Putamen (tissue), 1 donor: ENCODE measurements at regions not wholly inside any gene's neighbourhood (a gene's known extent, or its start where the extent isn't known, plus 50 kb on each side); places are given as distances from the start of the nearest gene placed in this dataset.
"Not testable (repeated sequence)": the region's sequence is repeated elsewhere in the genome, so short reads cannot be mapped to it uniquely, and the experiment has no call there.

Experiments used
- DNase-seq: peaks from one replicate; pipeline ENCODE4 v3.0.0-alpha.2; 2016; ENCODE audit warnings: low spot score

GRCh38 chr9:113665064-113665463, 201.5 kb downstream of the RGS3 start:
- no peak for DNase-seq

DNA sequence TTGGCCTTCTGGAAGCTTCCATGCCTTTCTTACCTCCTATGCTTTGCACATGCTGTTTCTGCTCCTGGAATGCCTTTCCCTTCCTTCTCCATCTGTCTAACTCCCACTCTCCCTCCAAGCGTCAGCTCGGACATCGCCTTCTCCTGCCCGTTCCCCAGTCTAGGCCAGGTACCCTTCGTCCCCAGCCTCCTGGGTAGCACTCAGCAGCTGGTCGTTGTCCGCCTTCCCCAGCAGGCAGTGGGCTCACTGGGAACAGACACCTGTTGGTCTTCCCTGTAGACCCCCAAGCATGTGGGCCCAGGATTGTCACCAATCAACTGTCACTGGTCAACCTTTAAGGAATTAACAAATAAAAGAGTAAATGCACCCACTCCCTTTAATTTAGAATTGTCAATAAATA, 202.2 kb downstream of the RGS3 start:
- DNase-seq: no peak

DNA sequence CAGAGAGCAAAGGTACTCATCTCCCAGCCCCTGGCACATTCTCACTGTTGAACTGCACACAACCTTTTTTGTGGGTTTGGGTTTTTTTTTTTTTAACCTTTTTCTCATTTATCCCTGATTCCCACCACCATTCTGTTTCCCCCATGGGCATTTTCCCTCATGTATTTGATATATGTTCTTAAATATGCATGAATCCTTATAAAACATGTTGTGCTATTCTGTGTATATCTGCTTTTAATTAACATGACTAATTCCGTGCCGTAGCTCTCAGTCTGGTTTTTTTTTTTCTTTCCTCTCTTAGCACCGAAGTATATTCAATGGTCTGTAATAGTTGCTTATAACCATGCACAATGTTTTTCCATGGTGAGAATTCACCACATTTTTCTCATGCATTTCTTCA, 204.5 kb downstream of the RGS3 start:
- DNase-seq: no peak

DNA sequence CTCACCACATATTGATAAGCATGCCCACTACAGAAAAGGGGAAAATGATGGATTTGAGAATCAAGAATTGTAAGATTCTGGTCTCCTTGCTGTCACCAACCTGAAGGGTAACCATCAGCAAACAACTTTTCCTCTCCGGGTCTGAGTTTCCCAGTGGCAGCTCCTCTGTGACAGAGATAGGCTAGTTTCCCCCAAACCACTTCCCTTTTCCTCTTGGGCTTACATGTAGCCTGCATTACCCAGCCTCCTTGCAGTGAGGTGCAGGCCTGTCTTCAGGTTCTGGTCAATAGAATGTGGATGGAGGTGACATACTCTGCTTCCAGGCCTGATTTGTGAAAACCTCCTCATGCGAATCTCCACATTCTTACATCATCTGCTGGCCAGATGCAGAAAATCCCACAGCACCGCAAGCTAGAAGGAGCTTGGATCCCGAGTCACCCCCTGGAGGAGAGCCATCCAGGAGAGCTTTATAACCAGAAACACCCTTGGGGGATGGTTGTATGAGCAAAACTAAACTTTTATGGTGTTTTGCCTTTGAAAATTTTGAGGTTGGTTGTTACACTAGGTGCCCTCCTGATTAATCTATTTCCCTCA, 206.1 kb downstream of the RGS3 start:
- no peak for DNase-seq

DNA sequence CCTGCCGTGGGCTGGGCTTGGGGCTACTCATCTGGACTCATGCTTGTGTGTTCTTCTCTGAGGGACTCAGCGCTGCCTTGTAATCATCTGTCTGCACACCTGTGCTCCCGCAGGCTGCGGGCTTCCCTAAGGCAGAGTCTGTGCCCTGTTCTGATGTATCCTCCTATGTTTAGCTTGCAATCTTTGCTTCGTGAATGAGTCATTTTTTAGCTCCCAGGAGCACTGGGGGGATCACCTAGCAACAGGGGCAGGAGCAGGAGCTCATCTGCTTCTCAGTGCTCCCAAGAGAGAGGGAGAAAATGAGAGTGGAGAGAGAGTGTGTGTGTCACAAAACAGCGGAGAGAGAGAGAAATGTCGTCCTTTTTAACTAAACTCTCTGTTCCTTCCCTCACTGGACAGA, 202.4 kb upstream of the ZNF618 start:
- no peak for DNase-seq

DNA sequence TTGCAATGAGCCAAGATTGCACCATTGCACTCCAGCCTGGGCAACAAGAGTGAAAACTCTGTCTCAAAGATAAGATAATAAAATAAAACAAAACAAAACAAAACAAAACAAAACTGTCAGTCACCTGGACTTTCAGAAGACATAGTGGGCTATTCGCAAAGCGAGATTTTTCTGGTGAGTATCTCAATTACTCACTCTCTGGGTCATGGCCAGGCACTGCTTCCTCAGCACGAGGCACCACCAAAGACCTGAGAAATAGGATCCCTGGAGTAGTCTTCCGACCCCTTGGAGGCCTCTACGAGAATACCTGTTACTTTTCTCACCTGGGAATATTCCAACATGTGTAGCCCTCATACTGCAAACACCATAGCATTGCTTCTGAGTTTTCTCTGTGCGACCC, 201.7 kb upstream of the ZNF618 start:
- DNase-seq: no peak

GRCh38 chr9:113675475-113675941, 200.6 kb upstream of the ZNF618 start:
- DNase-seq: no peak

DNA sequence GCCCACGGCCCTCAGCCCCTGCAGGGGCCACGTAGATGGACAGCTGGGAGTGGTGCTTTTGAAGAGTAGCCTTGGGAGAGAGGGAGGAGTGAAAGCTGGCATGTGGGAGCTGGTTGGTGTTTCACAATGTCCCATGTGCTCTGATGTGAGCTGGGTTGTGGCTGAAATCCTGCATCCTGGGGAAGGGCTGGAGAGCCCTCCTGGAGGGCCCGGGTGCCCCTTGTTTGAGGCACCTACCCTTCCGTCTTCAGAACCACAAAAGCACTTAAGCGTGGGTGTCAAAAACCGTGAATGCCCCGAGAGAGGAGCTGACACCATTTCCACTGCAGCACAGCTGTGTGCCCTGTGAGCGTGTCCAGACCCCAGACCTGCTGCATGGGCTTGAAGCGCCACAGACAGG, 199.1 kb upstream of the ZNF618 start:
- DNase-seq: no peak

GRCh38 chr9:113677569-113677968, 198.5 kb upstream of the ZNF618 start:
- no peak for DNase-seq

GRCh38 chr9:113678119-113678858, 197.8 kb upstream of the ZNF618 start:
- no peak for DNase-seq

DNA sequence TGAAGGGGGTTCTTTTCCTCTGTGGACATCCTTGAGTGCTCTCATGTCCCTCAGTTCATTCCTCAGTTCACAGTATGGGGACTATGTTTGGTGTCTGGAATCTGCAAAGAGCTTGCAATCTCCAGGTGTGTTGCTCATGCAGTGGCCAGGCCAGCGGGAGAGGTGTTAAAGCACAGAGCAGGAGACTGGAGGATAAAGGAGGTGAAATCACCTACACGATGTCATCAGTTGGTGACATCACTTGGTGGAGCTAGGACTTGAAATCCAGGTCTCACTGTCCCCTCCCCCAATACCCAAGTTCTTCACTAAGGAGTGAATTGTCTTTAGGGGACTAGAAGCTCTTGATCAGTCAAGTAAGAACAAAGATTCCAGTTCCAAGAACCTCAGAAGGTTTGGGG, 197.3 kb upstream of the ZNF618 start:
- no peak for DNase-seq

DNA sequence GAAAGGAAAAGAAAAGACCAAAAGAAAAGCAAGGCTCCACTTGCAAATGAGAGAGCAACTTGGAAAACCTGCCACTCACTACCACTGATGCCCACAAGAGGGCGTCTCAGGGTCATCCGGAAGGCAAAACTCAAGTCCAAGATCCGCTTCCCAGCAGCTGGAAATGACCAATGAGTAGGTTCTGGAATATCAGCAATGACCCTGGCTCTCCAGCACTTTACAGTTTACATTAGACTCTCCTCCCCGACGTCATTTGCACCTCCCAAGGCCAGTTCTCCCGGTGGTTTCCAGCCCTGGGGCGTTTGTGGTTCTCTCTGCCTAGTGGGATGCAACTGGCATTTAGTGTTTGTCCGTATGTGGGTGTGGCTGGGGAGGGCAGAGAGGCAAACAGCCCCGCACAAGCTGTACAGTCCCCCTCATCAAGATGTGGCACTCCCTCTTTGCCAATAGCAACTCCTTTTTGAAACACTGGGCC, 193.8 kb upstream of the ZNF618 start:
- DNase-seq: no peak

- not testable (repeated sequence) for DNase-seq
These were observed 190.5 kb upstream of the ZNF618 start for GRCh38 chr9:113685636-113686035.

GRCh38 chr9:113687107-113687679, 188.9 kb upstream of the ZNF618 start:
- no peak for DNase-seq

GRCh38 chr9:113687680-113688371, 188.3 kb upstream of the ZNF618 start:
- DNase-seq: peak; percentile 23

DNA sequence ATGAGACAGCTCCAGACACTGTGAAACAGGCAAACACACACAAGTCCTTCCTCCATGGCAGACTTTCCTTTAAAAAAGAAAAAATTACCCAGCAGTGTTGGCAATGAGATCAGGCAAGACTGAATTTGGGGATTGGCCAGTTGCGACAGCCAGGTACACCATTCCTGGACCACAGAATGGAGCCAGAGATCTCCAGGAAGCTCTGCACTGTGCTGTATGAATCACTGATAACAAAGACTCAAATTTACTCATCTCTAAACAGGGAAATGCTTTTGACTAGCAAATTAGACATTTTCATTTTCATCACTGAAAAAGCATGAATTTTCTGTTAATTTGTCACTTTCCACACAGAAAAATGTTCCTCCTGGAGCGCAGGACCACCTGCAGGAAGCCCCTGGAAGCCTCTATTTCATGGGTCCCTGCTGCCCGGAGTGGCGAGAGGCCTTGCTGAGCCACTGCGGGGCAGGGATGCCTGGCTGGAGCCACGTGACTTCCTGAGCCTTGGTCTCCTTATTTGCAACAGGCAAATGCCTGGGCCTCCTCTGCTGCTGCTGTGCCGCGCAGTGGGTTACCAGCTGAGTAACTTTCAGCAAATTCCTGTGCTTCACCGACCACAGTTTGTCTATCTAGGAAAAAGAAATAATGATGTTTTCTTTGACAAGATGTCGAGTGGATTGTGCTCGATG, 185.9 kb upstream of the ZNF618 start:
- DNase-seq: no peak

- DNase-seq: no peak
These were observed 183.9 kb upstream of the ZNF618 start for GRCh38 chr9:113692256-113692655.

DNA sequence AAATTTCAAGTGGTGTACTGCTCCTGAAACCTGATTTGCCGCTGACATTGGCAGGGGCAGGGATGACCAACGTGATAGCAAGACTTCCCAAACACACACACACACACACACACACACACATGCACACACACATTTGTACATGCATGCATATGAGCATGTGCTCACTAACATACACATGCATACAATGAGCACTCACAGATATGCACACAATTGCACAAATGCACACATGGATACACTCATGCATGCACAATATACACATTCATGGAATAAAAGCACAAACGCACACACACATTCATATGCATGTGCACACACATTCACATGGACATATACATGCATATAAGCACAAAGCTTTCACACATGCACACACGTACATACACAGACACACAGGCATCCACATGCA, 181.2 kb upstream of the ZNF618 start:
- no peak for DNase-seq

DNA sequence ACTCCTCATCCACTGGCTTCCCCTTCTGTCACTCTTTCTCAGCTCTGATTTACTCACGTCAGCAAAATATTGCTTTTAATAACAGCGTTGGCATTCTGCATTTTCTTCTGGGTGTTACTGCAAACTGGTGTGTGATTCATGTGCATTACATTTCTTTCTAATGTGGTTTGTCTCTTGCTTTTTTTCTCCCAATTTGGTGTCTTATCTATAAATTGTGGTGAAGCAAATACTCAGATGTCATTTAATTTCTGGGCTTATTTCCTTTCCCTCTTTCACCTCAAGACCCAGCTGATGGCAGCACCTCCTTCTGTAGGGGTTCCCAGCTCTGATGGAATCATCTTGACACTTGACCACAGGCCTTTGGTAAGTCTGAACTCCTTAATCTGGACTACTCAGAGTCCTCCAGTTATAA, 180.7 kb upstream of the ZNF618 start:
- DNase-seq: no peak

DNA sequence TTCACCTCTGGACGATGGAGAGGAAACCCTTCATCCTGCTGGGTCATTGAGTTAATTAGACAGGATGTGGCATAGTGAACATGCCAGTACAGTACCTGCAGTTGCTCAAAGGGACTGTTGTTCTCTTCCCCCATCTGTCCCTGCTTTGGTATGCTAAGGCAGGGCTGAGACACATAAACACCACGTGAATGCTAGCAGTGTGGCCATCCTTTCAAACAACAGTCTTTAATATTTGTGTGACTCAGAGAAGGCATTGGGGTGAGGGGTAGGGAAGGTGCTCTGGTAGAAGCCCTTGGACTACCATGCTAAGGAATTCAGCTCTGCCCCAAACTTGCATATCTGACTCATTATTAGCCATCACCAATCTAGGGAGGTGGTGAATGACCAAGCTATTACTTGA, 180.2 kb upstream of the ZNF618 start:
- no peak for DNase-seq

DNA sequence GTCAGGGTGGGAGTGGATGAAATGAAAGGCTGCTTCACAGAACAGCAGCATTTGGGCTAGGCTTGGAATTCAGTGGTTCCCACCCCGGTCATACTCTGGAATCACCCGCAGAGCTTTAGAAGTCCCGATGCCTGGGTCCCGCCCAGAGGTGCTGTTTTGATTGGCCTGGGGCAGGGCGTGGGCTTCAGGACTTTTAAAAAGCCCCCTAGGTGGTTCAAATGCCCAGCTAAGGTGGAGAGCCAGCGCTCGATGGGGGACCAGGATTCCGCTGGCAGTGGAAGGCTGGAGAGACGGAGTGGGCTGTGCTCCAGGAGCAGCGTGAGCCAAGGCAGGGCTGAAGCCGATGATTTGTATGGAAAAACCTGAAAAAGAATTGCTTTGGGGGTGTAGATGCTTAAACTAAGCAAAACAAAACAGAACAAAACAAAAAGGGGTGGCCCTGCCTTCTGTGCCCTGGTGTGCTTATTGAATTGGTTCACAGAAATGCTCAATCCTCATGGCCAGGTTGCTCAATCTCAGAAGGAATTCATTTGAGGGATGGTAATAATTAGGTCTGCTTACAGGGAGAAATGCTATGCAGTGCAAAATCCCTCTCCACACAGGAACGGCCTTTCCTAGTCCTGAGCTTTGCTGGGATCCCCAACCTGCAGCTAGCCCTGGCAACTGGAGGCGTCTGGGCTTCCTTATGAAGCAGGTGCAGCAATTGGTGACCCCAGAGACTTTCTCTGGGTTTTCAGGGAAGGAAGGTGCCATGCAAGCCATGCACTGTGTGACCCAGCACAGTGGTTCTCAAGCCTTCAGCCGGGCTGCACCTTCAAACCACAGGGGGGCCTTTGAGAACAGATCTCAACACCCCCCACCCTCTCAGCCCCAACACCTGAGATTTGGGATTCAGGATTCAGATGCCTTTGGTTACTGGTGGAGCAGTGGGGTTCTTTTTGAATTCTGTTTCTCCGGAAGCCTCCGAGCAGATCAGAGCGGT, 174.0 kb upstream of the ZNF618 start:
- no peak for DNase-seq
